Peyer's patch (tissue), 4 donors: ENCODE measurements at regions not wholly inside any gene's neighbourhood (a gene's known extent, or its start where the extent isn't known, plus 50 kb on each side); places are given as distances from the start of the nearest gene placed in this dataset.

Experiments
- DNase-seq, 3 donors: peaks; one replicate each; pipeline ENCODE4 v3.0.0-alpha.2; 2017 to 2019
- H3K27ac ChIP-seq, 4 donors: fragments of 200-600 bp; sonication (generic); one replicate each; pipeline ENCODE4 v1.5.1; 2016 to 2019
- H3K27me3 ChIP-seq, 2 donors: fragments of 200-600 bp; sonication (generic); one replicate each; pipeline ENCODE4 v1.5.1; 2019
- H3K36me3 ChIP-seq, 3 donors: fragments of 200-600 bp; sonication (generic); one replicate each; pipeline ENCODE4 v1.5.1; 2016 to 2019
- H3K4me1 ChIP-seq, 4 donors: fragments of 200-600 bp; sonication (generic); one replicate each; pipeline ENCODE4 v1.5.1; 2016 to 2019
- H3K4me3 ChIP-seq, 4 donors: fragments of 200-600 bp; sonication (generic); 1 replicate in 3 of 4; 2 replicates in 1 of 4; pipeline ENCODE4 v1.5.1; 2016 to 2019; ENCODE audit warnings: mild to moderate bottlenecking in 1 of 4
- H3K9me3 ChIP-seq, 4 donors: fragments of 200-600 bp; sonication (generic); one replicate each; pipeline ENCODE4 v1.5.1; 2016 to 2019; ENCODE audit warnings: mild to moderate bottlenecking in 1 of 4
- POLR2A ChIP-seq, 2 donors: fragments of 450-650 bp; IDR thresholded peaks; one replicate each; pipeline ENCODE4 v1.5.1; 2017; ENCODE audit warnings: antibody characterized with exemption in 2 of 2, mild to moderate bottlenecking in 2 of 2, moderate library complexity in 2 of 2
- TF ChIP-seq, protein P1 (sequence below), 6 experiments: fragments of 450-650 bp in 4 of 6; fragments of 200-600 bp in 2 of 6; sonication (generic) in 1 of 6; IDR thresholded peaks; one replicate each; pipeline ENCODE4 v1.5.1; 2017 to 2019; ENCODE audit warnings: antibody characterized with exemption in 6 of 6, mild to moderate bottlenecking in 3 of 6, moderate library complexity in 1 of 6

- TF ChIP-seq POLR2A (IDR thresholded peaks at IDR 0.05) = no peak
- no peak overlapping the region for H3K4me3 ChIP-seq
- H3K4me1 ChIP-seq = no peaks in the 10 kb centered on the region
- H3K27me3 ChIP-seq = no peaks in the 10 kb centered on the region
- no peaks in the 10 kb centered on the region for H3K36me3 ChIP-seq
- DNase-seq = no peak
- H3K9me3 ChIP-seq = no peaks in the 10 kb centered on the region
- no peak overlapping the region for H3K27ac ChIP-seq
Measured at GRCh38 chr13:81138353-81138980, 797.5 kb upstream of the SPRY2 start.

DNA sequence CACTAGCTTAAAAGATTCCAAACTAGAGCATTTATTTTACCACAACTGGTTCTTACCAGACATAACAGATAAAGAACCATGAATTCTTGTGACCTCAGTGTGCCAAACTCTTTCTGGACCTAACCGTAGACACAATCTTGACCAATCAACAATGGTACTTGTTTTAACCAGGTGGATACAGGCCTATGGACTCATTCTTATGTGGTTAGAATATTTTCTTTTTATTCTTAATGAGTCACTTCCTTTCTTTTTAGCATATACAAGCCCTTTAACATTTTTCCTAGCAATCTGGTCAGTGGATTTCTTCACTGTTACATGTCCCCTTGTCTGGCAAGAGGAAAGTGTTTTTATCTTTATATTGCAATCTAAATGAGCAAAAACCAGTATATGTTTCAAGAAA, 792.1 kb upstream of the SPRY2 start:
- Histone ChIP-seq H3K27me3 (no peaks in the 10 kb centered on the region), H3K36me3 (no peaks in the 10 kb centered on the region), H3K4me3 (no peak overlapping the region), H3K4me1 (no peaks in the 10 kb centered on the region), H3K9me3 (no peaks in the 10 kb centered on the region), H3K27ac (no peak overlapping the region)
- no peak for DNase-seq
- TF ChIP-seq POLR2A (IDR thresholded peaks at IDR 0.05) = no peak
- TF ChIP-seq, protein P1, sequence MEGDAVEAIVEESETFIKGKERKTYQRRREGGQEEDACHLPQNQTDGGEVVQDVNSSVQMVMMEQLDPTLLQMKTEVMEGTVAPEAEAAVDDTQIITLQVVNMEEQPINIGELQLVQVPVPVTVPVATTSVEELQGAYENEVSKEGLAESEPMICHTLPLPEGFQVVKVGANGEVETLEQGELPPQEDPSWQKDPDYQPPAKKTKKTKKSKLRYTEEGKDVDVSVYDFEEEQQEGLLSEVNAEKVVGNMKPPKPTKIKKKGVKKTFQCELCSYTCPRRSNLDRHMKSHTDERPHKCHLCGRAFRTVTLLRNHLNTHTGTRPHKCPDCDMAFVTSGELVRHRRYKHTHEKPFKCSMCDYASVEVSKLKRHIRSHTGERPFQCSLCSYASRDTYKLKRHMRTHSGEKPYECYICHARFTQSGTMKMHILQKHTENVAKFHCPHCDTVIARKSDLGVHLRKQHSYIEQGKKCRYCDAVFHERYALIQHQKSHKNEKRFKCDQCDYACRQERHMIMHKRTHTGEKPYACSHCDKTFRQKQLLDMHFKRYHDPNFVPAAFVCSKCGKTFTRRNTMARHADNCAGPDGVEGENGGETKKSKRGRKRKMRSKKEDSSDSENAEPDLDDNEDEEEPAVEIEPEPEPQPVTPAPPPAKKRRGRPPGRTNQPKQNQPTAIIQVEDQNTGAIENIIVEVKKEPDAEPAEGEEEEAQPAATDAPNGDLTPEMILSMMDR (IDR thresholded peaks at IDR 0.05) = no peak

- Histone ChIP-seq H3K27ac (no peak overlapping the region), H3K36me3 (no peaks in the 10 kb centered on the region), H3K4me1 (no peaks in the 10 kb centered on the region), H3K9me3 (no peaks in the 10 kb centered on the region), H3K4me3 (no peak overlapping the region), H3K27me3 (no peaks in the 10 kb centered on the region)
- DNase-seq = no peak
- TF ChIP-seq POLR2A (IDR thresholded peaks at IDR 0.05) = no peak
- TF ChIP-seq, protein P1 (IDR thresholded peaks at IDR 0.05) = no peak
Measured at GRCh38 chr13:81117416-81117815, 776.5 kb upstream of the SPRY2 start.

- Histone ChIP-seq H3K4me1 (no peaks in the 10 kb centered on the region), H3K4me3 (peak overlapping the region in 2 of 4 donors; percentile 20 to 39), H3K9me3 (no peaks in the 10 kb centered on the region), H3K36me3 (no peaks in the 10 kb centered on the region), H3K27ac (no peak overlapping the region), H3K27me3 (no peaks in the 10 kb centered on the region)
- no peak for DNase-seq
- no peak for TF ChIP-seq POLR2A (IDR thresholded peaks at IDR 0.05)
- TF ChIP-seq, protein P1 (IDR thresholded peaks at IDR 0.05) = no peak
Measured at GRCh38 chr13:81116461-81117282, 775.7 kb upstream of the SPRY2 start.

DNA sequence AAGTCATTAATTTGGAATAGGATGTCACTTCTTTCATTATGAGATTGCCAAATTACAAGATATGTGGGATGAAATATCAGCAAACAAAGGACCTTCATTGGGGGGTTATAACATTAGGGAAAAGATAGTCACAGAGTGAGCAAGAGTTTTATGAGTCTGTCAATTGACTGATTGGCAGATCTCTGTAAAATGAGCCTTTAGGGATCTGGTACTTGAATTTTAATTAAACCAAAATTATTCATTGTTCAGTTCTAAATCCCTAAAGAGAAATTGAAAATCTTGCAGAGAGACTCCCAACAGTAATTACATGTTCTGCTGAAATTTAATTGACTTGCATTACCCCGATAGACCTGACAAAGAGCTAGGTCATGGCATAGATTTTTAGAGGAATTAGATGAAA, 768.1 kb upstream of the SPRY2 start:
- TF ChIP-seq, protein P1 (IDR thresholded peaks at IDR 0.05) = no peak
- no peak for TF ChIP-seq POLR2A (IDR thresholded peaks at IDR 0.05)
- no peak overlapping the region for H3K27ac ChIP-seq
- no peaks in the 10 kb centered on the region for H3K4me1 ChIP-seq
- H3K36me3 ChIP-seq = no peaks in the 10 kb centered on the region
- H3K27me3 ChIP-seq = no peaks in the 10 kb centered on the region
- DNase-seq = no peak
- H3K9me3 ChIP-seq = no peaks in the 10 kb centered on the region
- no peak overlapping the region for H3K4me3 ChIP-seq

DNA sequence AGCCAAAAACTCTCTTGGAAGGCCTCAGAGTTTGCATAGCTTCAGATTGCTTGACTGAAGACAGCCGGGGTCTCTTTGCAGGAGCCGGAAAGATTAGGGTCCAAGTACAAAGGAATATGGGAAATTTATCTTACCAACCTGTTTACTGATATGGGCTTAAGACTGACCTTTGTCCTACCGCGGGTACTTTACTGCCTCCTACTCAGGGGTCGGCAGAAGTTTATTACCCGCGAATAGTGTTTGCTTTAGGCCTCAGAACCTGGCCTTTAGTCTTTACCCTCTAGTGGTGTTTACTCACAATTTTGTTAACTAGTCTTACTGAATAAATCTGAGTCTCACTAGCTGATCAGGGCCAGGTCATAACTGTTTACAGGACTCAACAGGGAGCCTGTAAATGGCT, 765.4 kb upstream of the SPRY2 start:
- DNase-seq = no peak
- no peaks in the 10 kb centered on the region for H3K36me3 ChIP-seq
- no peaks in the 10 kb centered on the region for H3K9me3 ChIP-seq
- H3K27me3 ChIP-seq = no peaks in the 10 kb centered on the region
- TF ChIP-seq POLR2A (IDR thresholded peaks at IDR 0.05) = no peak
- TF ChIP-seq, protein P1 (IDR thresholded peaks at IDR 0.05) = no peak
- H3K4me1 ChIP-seq = no peaks in the 10 kb centered on the region
- no peak overlapping the region for H3K4me3 ChIP-seq
- H3K27ac ChIP-seq = peak overlapping the region in 1 of 4 donors; percentile 3
